K562 (cell line): ENCODE measurements at regions not wholly inside any gene's neighbourhood (a gene's known extent, or its start where the extent isn't known, plus 50 kb on each side); places are given as distances from the start of the nearest gene placed in this dataset.

Experiments
- CAMTA2 ChIP-seq: fragments of 250-450 bp; sonication (Bioruptor Pico); conservative IDR thresholded peaks from 2 replicates; pipeline ENCODE4 v1.5.1; 2022
- CREBBP ChIP-seq: IDR thresholded peaks from one replicate; pipeline ENCODE4 v1.6.1; 2012; ENCODE audit warnings: low read depth, mild to moderate bottlenecking, control low read depth, inconsistent platforms, low read length
- HOMEZ ChIP-seq: fragments of 250-450 bp; sonication (Bioruptor Pico); IDR thresholded peaks from 2 replicates; pipeline ENCODE4 v1.4.0; 2020; ENCODE audit warnings: mild to moderate bottlenecking, moderate library complexity
- KAT7 ChIP-seq: sonication (generic); formaldehyde crosslinking; IDR thresholded peaks from 2 replicates; pipeline ENCODE4 v1.8.0; 2022; ENCODE audit warnings: missing genetic modification reagents, mild to moderate bottlenecking, borderline replicate concordance
- LCOR ChIP-seq: sonication (generic); formaldehyde crosslinking; IDR thresholded peaks from 2 replicates; pipeline ENCODE4 v1.8.0; 2022; ENCODE audit warnings: mild to moderate bottlenecking, missing genetic modification reagents
- NFIX ChIP-seq: fragments of 250-450 bp; sonication (Bioruptor Pico); IDR thresholded peaks from 2 replicates; pipeline ENCODE4 v1.4.0; 2020; ENCODE audit warnings: low read depth, mild to moderate bottlenecking, moderate library complexity
- PHB ChIP-seq: fragments of 250-450 bp; sonication (Bioruptor Pico); IDR thresholded peaks from 2 replicates; pipeline ENCODE4 v1.5.0; 2021
- PPARD ChIP-seq: fragments of 250-450 bp; sonication (Bioruptor Pico); IDR thresholded peaks from 2 replicates; pipeline ENCODE4 v1.8.0; 2022; ENCODE audit warnings: inconsistent platforms, mild to moderate bottlenecking, moderate library complexity
- SIRT6 ChIP-seq: IDR thresholded peaks from one replicate; pipeline ENCODE4 v1.6.1; 2012; ENCODE audit warnings: low read depth, mild to moderate bottlenecking, control low read depth, inconsistent platforms, low read length, moderate library complexity
- SLC30A9 ChIP-seq: fragments of 250-450 bp; sonication (Bioruptor Pico); IDR thresholded peaks from 2 replicates; pipeline ENCODE4 v1.8.0; 2022; ENCODE audit warnings: mild to moderate bottlenecking, moderate library complexity
- TAF9B ChIP-seq: fragments of 450-650 bp; IDR thresholded peaks from 2 replicates; pipeline ENCODE4 v1.6.1; 2018; ENCODE audit warnings: mild to moderate bottlenecking; ENCODE audit not compliant: partially characterized antibody
- TCF7L2 ChIP-seq: fragments of 150-350 bp; IDR thresholded peaks from 2 replicates; pipeline ENCODE4 v1.6.1; 2016; ENCODE audit warnings: low read depth, mild to moderate bottlenecking, low read length, moderate library complexity
- ZFX ChIP-seq: sonication (generic); formaldehyde crosslinking; IDR thresholded peaks from 2 replicates; pipeline ENCODE4 v1.8.0; 2022; ENCODE audit warnings: mild to moderate bottlenecking, missing genetic modification reagents, moderate library complexity
- ZNF143 ChIP-seq: sonication (generic); formaldehyde crosslinking; IDR thresholded peaks from 2 replicates; pipeline ENCODE4 v1.9.0; 2022; ENCODE audit warnings: mild to moderate bottlenecking, missing genetic modification reagents
- TF ChIP-seq, protein P1 (sequence below): fragments of 250-450 bp; sonication (Bioruptor Pico); IDR thresholded peaks from 2 replicates; pipeline ENCODE4 v1.8.0; 2022; ENCODE audit warnings: inconsistent platforms, mild to moderate bottlenecking, moderate library complexity, borderline replicate concordance
- TF ChIP-seq, protein P2 (sequence below): fragments of 250-450 bp; sonication (Bioruptor Pico); IDR thresholded peaks from 2 replicates; pipeline ENCODE4 v1.8.0; 2022; ENCODE audit warnings: moderate library complexity, mild to moderate bottlenecking, inconsistent platforms
- TF ChIP-seq, protein P3 (sequence below), 3 experiments: fragments of 200-800 bp in 1 of 3; sonication (Bioruptor generic) in 1 of 3; sonication (generic) in 1 of 3; formaldehyde crosslinking in 1 of 3; IDR thresholded peaks; 2 replicates each; pipeline versions ENCODE4 v1.6.1 to v1.8.0; 2016 to 2022; ENCODE audit warnings: mild to moderate bottlenecking in 2 of 3, missing compliant biosample characterization in 2 of 3, missing genetic modification characterization in 2 of 3, missing genetic modification reagents in 1 of 3
- TF ChIP-seq, protein P4 (sequence below): fragments of 200-800 bp; sonication (Bioruptor generic); IDR thresholded peaks from 2 replicates; pipeline ENCODE4 v1.6.1; 2017; ENCODE audit warnings: missing genetic modification characterization, missing compliant biosample characterization
- TF ChIP-seq, protein P5 (sequence below): fragments of 450-650 bp; IDR thresholded peaks from 2 replicates; pipeline ENCODE4 v1.6.1; 2018; ENCODE audit warnings: mild to moderate bottlenecking, low read depth; ENCODE audit not compliant: partially characterized antibody

DNA sequence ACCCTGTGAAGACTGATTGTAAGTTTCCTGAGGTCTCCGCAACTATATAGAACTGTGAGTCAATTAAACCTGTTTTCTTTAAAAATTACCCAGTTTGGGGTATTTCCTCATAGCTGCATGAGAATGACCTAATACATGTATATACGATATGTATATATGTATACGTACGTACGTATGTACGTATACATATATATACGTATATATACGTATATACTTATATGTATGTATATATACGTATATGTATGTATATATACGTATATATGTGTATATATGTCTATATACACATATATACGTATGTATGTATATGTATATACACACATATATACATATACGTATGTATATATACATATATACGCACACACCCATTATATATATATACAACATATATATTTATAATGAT, 1153.0 kb upstream of the CDH18 start (continued):
- TF ChIP-seq, protein P1, sequence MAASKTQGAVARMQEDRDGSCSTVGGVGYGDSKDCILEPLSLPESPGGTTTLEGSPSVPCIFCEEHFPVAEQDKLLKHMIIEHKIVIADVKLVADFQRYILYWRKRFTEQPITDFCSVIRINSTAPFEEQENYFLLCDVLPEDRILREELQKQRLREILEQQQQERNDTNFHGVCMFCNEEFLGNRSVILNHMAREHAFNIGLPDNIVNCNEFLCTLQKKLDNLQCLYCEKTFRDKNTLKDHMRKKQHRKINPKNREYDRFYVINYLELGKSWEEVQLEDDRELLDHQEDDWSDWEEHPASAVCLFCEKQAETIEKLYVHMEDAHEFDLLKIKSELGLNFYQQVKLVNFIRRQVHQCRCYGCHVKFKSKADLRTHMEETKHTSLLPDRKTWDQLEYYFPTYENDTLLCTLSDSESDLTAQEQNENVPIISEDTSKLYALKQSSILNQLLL (CRISPR knock-in tag), result peak; percentile 97
- TF ChIP-seq, protein P2, sequence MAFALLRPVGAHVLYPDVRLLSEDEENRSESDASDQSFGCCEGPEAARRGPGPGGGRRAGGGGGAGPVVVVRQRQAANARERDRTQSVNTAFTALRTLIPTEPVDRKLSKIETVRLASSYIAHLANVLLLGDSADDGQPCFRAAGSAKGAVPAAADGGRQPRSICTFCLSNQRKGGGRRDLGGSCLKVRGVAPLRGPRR, result peak; percentile 93
- TF ChIP-seq, protein P3, sequence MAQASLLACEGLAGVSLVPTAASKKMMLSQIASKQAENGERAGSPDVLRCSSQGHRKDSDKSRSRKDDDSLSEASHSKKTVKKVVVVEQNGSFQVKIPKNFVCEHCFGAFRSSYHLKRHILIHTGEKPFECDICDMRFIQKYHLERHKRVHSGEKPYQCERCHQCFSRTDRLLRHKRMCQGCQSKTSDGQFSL (CRISPR knock-in tag; IDR thresholded peaks at IDR 0.05), result no peak
- TF ChIP-seq, protein P3 (tag; IDR thresholded peaks at IDR 0.05), result no peak
- TF ChIP-seq ZNF143 (CRISPR knock-in tag) (no peak), CREBBP (no peak), CAMTA2 (CRISPR knock-in tag) (no peak), SLC30A9 (CRISPR knock-in tag) (peak; percentile 81; the same call in 1 of the 2 replicates), ZFX (CRISPR knock-in tag) (no peak), PPARD (peak; percentile 68; the same call in 1 of the 2 replicates), TAF9B (no peak), KAT7 (CRISPR knock-in tag) (no peak), NFIX (CRISPR knock-in tag) (peak; percentile 52; the same call in 1 of the 2 replicates), SIRT6 (no peak), HOMEZ (CRISPR knock-in tag) (0 out of 2 replicates have a peak, but pooled peaks have one; percentile 76), LCOR (CRISPR knock-in tag) (no peak), PHB (CRISPR knock-in tag) (no peak), TCF7L2 (no peak)
- TF ChIP-seq, protein P4, sequence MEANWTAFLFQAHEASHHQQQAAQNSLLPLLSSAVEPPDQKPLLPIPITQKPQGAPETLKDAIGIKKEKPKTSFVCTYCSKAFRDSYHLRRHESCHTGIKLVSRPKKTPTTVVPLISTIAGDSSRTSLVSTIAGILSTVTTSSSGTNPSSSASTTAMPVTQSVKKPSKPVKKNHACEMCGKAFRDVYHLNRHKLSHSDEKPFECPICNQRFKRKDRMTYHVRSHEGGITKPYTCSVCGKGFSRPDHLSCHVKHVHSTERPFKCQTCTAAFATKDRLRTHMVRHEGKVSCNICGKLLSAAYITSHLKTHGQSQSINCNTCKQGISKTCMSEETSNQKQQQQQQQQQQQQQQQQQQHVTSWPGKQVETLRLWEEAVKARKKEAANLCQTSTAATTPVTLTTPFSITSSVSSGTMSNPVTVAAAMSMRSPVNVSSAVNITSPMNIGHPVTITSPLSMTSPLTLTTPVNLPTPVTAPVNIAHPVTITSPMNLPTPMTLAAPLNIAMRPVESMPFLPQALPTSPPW (CRISPR knock-in tag), result no peak
- TF ChIP-seq, protein P5, sequence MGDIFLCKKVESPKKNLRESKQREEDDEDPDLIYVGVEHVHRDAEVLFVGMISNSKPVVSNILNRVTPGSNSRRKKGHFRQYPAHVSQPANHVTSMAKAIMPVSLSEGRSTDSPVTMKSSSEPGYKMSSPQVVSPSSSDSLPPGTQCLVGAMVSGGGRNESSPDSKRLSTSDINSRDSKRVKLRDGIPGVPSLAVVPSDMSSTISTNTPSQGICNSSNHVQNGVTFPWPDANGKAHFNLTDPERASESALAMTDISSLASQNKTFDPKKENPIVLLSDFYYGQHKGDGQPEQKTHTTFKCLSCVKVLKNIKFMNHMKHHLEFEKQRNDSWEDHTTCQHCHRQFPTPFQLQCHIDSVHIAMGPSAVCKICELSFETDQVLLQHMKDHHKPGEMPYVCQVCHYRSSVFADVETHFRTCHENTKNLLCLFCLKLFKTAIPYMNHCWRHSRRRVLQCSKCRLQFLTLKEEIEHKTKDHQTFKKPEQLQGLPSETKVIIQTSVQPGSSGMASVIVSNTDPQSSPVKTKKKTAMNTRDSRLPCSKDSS, result no peak
